MM.1S (cell line): ENCODE measurements at regions not wholly inside any gene's neighbourhood (a gene's known extent, or its start where the extent isn't known, plus 50 kb on each side); places are given as distances from the start of the nearest gene placed in this dataset.

Source experiments
- EZH2 ChIP-seq: fragments of 300-600 bp; sonication (generic); optimal IDR thresholded peaks from 2 replicates; pipeline ENCODE3; 2017; ENCODE audit warnings: low read depth, mild to moderate bottlenecking, antibody characterized with exemption, low read length, mixed read lengths
- TF ChIP-seq, protein P1 (sequence below): fragments of 300-600 bp; sonication (generic); IDR thresholded peaks from 2 replicates; pipeline ENCODE4 v1.5.1; 2016; ENCODE audit warnings: antibody characterized with exemption, low read length, mixed read lengths

DNA sequence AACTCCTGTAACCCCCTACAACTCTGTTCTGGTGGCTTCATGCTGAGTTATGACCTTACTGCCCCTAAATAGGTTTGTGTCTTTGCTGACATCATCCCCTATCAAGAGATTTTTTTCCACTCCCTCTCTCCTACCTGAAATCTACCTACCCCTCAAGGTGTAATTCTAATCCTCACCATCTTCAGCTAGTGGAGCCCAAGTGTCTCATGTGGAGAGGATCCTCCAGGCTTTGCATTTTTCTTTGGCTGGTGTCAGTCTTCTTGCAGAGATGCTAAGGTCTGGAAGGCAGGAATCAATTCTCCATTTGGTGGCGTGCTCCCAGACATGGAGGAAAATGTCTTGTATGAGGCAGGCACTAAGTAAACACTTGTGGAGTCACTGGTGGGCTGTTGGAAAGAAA lies 74.8 kb upstream of the PRMT8 start:
- TF ChIP-seq, protein P1, sequence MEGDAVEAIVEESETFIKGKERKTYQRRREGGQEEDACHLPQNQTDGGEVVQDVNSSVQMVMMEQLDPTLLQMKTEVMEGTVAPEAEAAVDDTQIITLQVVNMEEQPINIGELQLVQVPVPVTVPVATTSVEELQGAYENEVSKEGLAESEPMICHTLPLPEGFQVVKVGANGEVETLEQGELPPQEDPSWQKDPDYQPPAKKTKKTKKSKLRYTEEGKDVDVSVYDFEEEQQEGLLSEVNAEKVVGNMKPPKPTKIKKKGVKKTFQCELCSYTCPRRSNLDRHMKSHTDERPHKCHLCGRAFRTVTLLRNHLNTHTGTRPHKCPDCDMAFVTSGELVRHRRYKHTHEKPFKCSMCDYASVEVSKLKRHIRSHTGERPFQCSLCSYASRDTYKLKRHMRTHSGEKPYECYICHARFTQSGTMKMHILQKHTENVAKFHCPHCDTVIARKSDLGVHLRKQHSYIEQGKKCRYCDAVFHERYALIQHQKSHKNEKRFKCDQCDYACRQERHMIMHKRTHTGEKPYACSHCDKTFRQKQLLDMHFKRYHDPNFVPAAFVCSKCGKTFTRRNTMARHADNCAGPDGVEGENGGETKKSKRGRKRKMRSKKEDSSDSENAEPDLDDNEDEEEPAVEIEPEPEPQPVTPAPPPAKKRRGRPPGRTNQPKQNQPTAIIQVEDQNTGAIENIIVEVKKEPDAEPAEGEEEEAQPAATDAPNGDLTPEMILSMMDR, result no peak
- TF ChIP-seq EZH2, result no peak
